ENCODE measurements at regions not wholly inside any gene's neighbourhood (a gene's known extent, or its start where the extent isn't known, plus 50 kb on each side); places are given as distances from the start of the nearest gene placed in this dataset.

- WGBS (ENCODE audit: insufficient coverage, insufficient replicate concordance, low lambda C conversion rate, missing lambda C conversion rate) = 0% methylated on average over 1 of the region's 1 CpG
- no peaks in the 10 kb centered on the region for H4K20me1 ChIP-seq (ENCODE audit: control insufficient read depth, insufficient read depth)
- DNase-seq (ENCODE audit: low read depth, low spot score) = no peak
- SMC1A ChIA-PET (ENCODE audit: uncharacterized antibody, unreplicated experiment) = no interaction called here
- no peaks in the 10 kb centered on the region for H3K36me3 ChIP-seq (ENCODE audit: control insufficient read depth in 2 of 2, insufficient read depth in 2 of 2, low read length in 1 of 2)
- H3K27ac ChIP-seq (ENCODE audit: control insufficient read depth, insufficient read depth) = no peak overlapping the region
- H3K79me2 ChIP-seq (ENCODE audit: control insufficient read depth, insufficient read depth, low read length) = no peaks in the 10 kb centered on the region
- BruUV-seq (replicated peaks) = no TSS peak
- no peak for ATAC-seq
- in situ Hi-C loops (cut with MboI) (no loop called here), intact Hi-C loops (cut with micrococcal nuclease; ENCODE audit: unreplicated experiment) (no loop called here)
- H3K4me2 ChIP-seq (ENCODE audit: control insufficient read depth, insufficient read depth) = no peak overlapping the region
- H3K4me1 ChIP-seq (ENCODE audit: control insufficient read depth, insufficient read depth, low read length) = no peaks in the 10 kb centered on the region
- POLR2A ChIA-PET = interaction anchor here (0.7 kb wide), 1 partner anchor 18 kb away, joined by 3 read pairs; no protein-coding TSS in a partner anchor
- RAD21 ChIA-PET (ENCODE audit: unreplicated experiment) = interaction anchor here (0.7 kb wide), 1 partner anchor 111 kb away, joined by 3 read pairs; no protein-coding TSS in a partner anchor
- no peak for TF ChIP-seq SIX5 (IDR thresholded peaks at IDR 0.05; ENCODE audit: low read depth, low read length, severe bottlenecking)
- TF ChIP-seq MEF2A (IDR thresholded peaks at IDR 0.05; ENCODE audit: insufficient read depth, low read depth, low read length) = no peak
- no peak for TF ChIP-seq HDAC6 (IDR thresholded peaks at IDR 0.05; ENCODE audit: unreplicated experiment)
- no peak for TF ChIP-seq USF2 (IDR thresholded peaks at IDR 0.05; ENCODE audit: borderline replicate concordance, low read depth, low read length)
- no peak for TF ChIP-seq BACH1 (IDR thresholded peaks at IDR 0.05; ENCODE audit: borderline replicate concordance)
- TF ChIP-seq ETV6 (conservative IDR thresholded peaks at IDR 0.05 in 1 of 2, IDR thresholded peaks at IDR 0.05 in 1 of 2; ENCODE audit: borderline replicate concordance in 1 of 2, low read depth in 1 of 2) = no peak
- TF ChIP-seq ZNF592 (IDR thresholded peaks at IDR 0.05) = no peak
- no peak for TF ChIP-seq CHD4 (IDR thresholded peaks at IDR 0.05)
- no peak for TF ChIP-seq NFXL1 (IDR thresholded peaks at IDR 0.05; ENCODE audit: borderline replicate concordance)
- TF ChIP-seq MYB (IDR thresholded peaks at IDR 0.05; ENCODE audit: borderline replicate concordance, low read depth, low read length) = no peak
- TF ChIP-seq HDAC2 (IDR thresholded peaks at IDR 0.05) = no peak
- no peak for TF ChIP-seq EP300 (IDR thresholded peaks at IDR 0.05; ENCODE audit: borderline replicate concordance in 1 of 2, control insufficient read depth in 1 of 2, low read depth in 2 of 2, low read length in 2 of 2)
- no peak for TF ChIP-seq BCL3 (IDR thresholded peaks at IDR 0.05; ENCODE audit: borderline replicate concordance, insufficient read depth, low read depth, low read length, poor library complexity, severe bottlenecking)
- no peak for TF ChIP-seq RELB (IDR thresholded peaks at IDR 0.05; ENCODE audit: low read depth)
- no peak for TF ChIP-seq IKZF1 (conservative IDR thresholded peaks at IDR 0.05)
- no peak for TF ChIP-seq RBBP5 (conservative IDR thresholded peaks at IDR 0.05)
- no peak for TF ChIP-seq SIN3A (IDR thresholded peaks at IDR 0.05; ENCODE audit: low read depth, low read length)
- no peak overlapping the region for H3K9ac ChIP-seq (ENCODE audit: control insufficient read depth, insufficient read depth, low read length)
- CTCF ChIA-PET = no interaction called here
- no peak overlapping the region for H2AFZ ChIP-seq (ENCODE audit: control insufficient read depth, low read depth, low read length)
- no peak for FAIRE-seq
- no peaks in the 10 kb centered on the region for H3K27me3 ChIP-seq (replicated peaks in 1 of 2; ENCODE audit: control insufficient read depth in 2 of 2, insufficient read depth in 2 of 2, low read length in 1 of 2)
- no peaks in the 10 kb centered on the region; the same call in 2 of the 3 replicates for H3K9me3 ChIP-seq (replicated peaks; ENCODE audit: control insufficient read depth, insufficient read depth, low read length)
- H3K4me3 ChIP-seq = no peak overlapping the region
Observed at GRCh38 chr5:92513067-92513466, 1068.0 kb downstream of the NR2F1-AS1 start.

Data from GM12878 (cell line).